DOHH2 (cell line): ENCODE measurements at regions not wholly inside any gene's neighbourhood (a gene's known extent, or its start where the extent isn't known, plus 50 kb on each side); places are given as distances from the start of the nearest gene placed in this dataset.

ENCODE experiments used
- EZH2phosphoT487 ChIP-seq: fragments of 200-600 bp; sonication (generic); IDR thresholded peaks from 2 replicates; pipeline ENCODE4 v1.6.1; 2017; ENCODE audit warnings: borderline replicate concordance, mild to moderate bottlenecking, antibody characterized with exemption, low read length, moderate library complexity, mixed read lengths
- TF ChIP-seq, protein P1 (sequence below): fragments of 200-600 bp; sonication (generic); IDR thresholded peaks from one replicate; pipeline ENCODE4 v1.5.1; 2014; ENCODE audit warnings: antibody characterized with exemption, mild to moderate bottlenecking, low read depth, low read length; ENCODE audit not compliant: poor library complexity, severe bottlenecking

DNA sequence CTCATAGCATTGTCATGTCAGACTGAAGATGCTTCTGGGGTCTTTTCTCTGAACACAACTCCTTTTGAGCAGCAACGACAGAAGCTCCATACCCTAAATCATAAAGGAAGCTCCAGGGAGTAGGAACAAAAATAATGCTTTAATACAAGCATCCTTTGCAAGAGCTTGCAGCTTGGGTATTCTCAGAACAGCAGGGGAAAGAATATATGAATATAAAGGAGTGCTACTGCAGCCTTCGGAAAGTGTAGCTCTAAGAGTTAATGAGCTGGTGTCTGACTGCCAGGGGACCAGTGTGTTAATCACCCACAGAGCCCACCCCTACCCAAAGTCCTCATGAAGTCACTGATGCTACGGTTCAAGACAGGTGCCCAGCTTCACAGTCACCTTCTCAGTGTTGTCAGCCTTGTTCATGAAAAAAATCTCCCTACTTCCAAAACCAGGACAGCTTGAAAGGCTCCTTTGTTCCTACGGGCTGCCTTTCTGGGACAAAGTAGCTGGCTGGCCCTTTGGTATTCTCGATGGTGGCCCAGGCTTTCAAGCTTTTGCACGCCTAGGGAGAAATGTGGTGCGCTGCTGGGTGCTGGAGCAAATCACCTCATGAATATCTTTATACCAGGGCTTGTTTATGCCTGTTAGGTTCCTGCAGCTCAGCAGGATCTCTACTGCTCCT, 259.7 kb downstream of the CMPK2 start:
- TF ChIP-seq, protein P1, sequence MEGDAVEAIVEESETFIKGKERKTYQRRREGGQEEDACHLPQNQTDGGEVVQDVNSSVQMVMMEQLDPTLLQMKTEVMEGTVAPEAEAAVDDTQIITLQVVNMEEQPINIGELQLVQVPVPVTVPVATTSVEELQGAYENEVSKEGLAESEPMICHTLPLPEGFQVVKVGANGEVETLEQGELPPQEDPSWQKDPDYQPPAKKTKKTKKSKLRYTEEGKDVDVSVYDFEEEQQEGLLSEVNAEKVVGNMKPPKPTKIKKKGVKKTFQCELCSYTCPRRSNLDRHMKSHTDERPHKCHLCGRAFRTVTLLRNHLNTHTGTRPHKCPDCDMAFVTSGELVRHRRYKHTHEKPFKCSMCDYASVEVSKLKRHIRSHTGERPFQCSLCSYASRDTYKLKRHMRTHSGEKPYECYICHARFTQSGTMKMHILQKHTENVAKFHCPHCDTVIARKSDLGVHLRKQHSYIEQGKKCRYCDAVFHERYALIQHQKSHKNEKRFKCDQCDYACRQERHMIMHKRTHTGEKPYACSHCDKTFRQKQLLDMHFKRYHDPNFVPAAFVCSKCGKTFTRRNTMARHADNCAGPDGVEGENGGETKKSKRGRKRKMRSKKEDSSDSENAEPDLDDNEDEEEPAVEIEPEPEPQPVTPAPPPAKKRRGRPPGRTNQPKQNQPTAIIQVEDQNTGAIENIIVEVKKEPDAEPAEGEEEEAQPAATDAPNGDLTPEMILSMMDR = no peak
- no peak for TF ChIP-seq EZH2phosphoT487
